B cell (primary cell): ENCODE measurements at regions not wholly inside any gene's neighbourhood (a gene's known extent, or its start where the extent isn't known, plus 50 kb on each side); places are given as distances from the start of the nearest gene placed in this dataset.

Experiments
- EZH2 ChIP-seq: IDR thresholded peaks from 2 replicates; pipeline ENCODE4 v1.6.1; 2012; ENCODE audit warnings: borderline replicate concordance, low read depth, mild to moderate bottlenecking, moderate library complexity, low read length; ENCODE audit not compliant: insufficient read depth, poor library complexity, severe bottlenecking
- TF ChIP-seq, protein P1 (sequence below): fragments of 200-600 bp; IDR thresholded peaks from one replicate; pipeline ENCODE4 v1.8.0; 2022; ENCODE audit warnings: antibody characterized with exemption, mild to moderate bottlenecking

DNA sequence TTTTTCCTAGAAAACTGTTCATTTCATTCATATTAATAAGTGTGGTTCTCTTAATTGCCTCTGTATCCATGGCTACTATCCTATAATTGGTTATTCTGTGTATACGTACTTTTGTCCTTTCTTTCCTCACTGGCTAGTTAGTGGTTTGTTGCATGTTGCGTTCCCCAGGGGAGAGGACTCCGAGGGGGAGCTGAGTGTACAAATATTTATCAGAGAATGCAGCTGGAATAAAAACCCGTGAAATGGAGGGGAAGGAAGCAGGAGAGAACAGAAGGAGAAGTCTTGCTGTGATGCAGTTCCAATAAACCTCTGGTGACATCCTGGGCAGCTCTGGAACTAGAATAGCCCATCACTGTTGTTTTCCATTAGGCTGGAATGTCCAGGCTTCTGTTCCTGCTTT lies 117.1 kb upstream of the RGS6 start:
- TF ChIP-seq, protein P1, sequence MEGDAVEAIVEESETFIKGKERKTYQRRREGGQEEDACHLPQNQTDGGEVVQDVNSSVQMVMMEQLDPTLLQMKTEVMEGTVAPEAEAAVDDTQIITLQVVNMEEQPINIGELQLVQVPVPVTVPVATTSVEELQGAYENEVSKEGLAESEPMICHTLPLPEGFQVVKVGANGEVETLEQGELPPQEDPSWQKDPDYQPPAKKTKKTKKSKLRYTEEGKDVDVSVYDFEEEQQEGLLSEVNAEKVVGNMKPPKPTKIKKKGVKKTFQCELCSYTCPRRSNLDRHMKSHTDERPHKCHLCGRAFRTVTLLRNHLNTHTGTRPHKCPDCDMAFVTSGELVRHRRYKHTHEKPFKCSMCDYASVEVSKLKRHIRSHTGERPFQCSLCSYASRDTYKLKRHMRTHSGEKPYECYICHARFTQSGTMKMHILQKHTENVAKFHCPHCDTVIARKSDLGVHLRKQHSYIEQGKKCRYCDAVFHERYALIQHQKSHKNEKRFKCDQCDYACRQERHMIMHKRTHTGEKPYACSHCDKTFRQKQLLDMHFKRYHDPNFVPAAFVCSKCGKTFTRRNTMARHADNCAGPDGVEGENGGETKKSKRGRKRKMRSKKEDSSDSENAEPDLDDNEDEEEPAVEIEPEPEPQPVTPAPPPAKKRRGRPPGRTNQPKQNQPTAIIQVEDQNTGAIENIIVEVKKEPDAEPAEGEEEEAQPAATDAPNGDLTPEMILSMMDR = no peak
- no peak for TF ChIP-seq EZH2
